ENCODE measurements at regions not wholly inside any gene's neighbourhood (a gene's known extent, or its start where the extent isn't known, plus 50 kb on each side); places are given as distances from the start of the nearest gene placed in this dataset.
A peak's percentile ranks its signal among the peaks of the same experiment; 100 is the strongest.

- Histone ChIP-seq H3K36me3 (ENCODE audit: low read depth, low read length) (no peaks in the 10 kb centered on the region; the same call in 1 of the 2 replicates), H4K20me1 (ENCODE audit: low read length) (no peaks in the 10 kb centered on the region), H2AFZ (ENCODE audit: low read length) (peak overlapping the region; percentile 26; the same call in 1 of the 2 replicates), H3K79me2 (ENCODE audit: low read length) (no peaks in the 10 kb centered on the region), H3K4me2 (ENCODE audit: low read length) (peak overlapping the region; percentile 41), H3F3A (ENCODE audit: low read length, unreplicated experiment) (no peaks in the 10 kb centered on the region), H3K4me1 (ENCODE audit: insufficient read depth, low read length) (peaks cover 16% of the 10 kb centered on the region), H3K9ac (ENCODE audit: low read length) (no peak overlapping the region), H3K27ac (ENCODE audit: low read length) (peak overlapping the region; percentile 54), H3K9me2 (replicated peaks; ENCODE audit: low read length) (no peaks in the 10 kb centered on the region), H3K9me3 (ENCODE audit: low read length) (no peaks in the 10 kb centered on the region), H3K27me3 (ENCODE audit: low read length) (no peaks in the 10 kb centered on the region), H3K4me3 (ENCODE audit: low read length) (no peak overlapping the region)
- intact Hi-C loops (cut with micrococcal nuclease), result loop anchor here (5.0 kb wide), 2 partner anchors 110 to 505 kb away; no protein-coding TSS in a partner anchor
- CTCF ChIA-PET, result no interaction called here
- TF ChIP-seq EZH2 (IDR thresholded peaks at IDR 0.05; ENCODE audit: low read length, unreplicated experiment) (no peak), EZH2phosphoT487 (IDR thresholded peaks at IDR 0.05; ENCODE audit: borderline replicate concordance, low read length) (no peak)
- TF ChIP-seq, protein P1, sequence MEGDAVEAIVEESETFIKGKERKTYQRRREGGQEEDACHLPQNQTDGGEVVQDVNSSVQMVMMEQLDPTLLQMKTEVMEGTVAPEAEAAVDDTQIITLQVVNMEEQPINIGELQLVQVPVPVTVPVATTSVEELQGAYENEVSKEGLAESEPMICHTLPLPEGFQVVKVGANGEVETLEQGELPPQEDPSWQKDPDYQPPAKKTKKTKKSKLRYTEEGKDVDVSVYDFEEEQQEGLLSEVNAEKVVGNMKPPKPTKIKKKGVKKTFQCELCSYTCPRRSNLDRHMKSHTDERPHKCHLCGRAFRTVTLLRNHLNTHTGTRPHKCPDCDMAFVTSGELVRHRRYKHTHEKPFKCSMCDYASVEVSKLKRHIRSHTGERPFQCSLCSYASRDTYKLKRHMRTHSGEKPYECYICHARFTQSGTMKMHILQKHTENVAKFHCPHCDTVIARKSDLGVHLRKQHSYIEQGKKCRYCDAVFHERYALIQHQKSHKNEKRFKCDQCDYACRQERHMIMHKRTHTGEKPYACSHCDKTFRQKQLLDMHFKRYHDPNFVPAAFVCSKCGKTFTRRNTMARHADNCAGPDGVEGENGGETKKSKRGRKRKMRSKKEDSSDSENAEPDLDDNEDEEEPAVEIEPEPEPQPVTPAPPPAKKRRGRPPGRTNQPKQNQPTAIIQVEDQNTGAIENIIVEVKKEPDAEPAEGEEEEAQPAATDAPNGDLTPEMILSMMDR (conservative IDR thresholded peaks at IDR 0.05; ENCODE audit: low read depth, low read length), result no peak
- peak; percentile 94 for ATAC-seq
- peak; percentile 84 for DNase-seq
- BruUV-seq (replicated peaks), result no TSS peak
- POLR2A ChIA-PET (ENCODE audit: unreplicated experiment), result no interaction called here
Observed at GRCh38 chr6:148146717-148147462, 195.7 kb upstream of the SASH1 start.

- intact Hi-C loops (cut with micrococcal nuclease), result loop anchor here (5.0 kb wide), 2 partner anchors 110 to 505 kb away; no protein-coding TSS in a partner anchor
- H3K9me2 ChIP-seq (replicated peaks; ENCODE audit: low read length), result no peaks in the 10 kb centered on the region
- H3K4me1 ChIP-seq (ENCODE audit: insufficient read depth, low read length), result peaks cover 16% of the 10 kb centered on the region
- ChIA-PET CTCF (no interaction called here), POLR2A (ENCODE audit: unreplicated experiment) (no interaction called here)
- ATAC-seq (no peak), DNase-seq (no peak)
- H3K9ac ChIP-seq (ENCODE audit: low read length), result no peak overlapping the region
- H4K20me1 ChIP-seq (ENCODE audit: low read length), result no peaks in the 10 kb centered on the region
- H3K36me3 ChIP-seq (ENCODE audit: low read depth, low read length), result no peaks in the 10 kb centered on the region; the same call in 1 of the 2 replicates
- no peaks in the 10 kb centered on the region for H3K79me2 ChIP-seq (ENCODE audit: low read length)
- no peak overlapping the region for H3K4me2 ChIP-seq (ENCODE audit: low read length)
- H3K9me3 ChIP-seq (ENCODE audit: low read length), result no peaks in the 10 kb centered on the region
- no peak overlapping the region for H2AFZ ChIP-seq (ENCODE audit: low read length)
- no TSS peak for BruUV-seq (replicated peaks)
- TF ChIP-seq, protein P1 (conservative IDR thresholded peaks at IDR 0.05; ENCODE audit: low read depth, low read length), result no peak
- TF ChIP-seq EZH2 (IDR thresholded peaks at IDR 0.05; ENCODE audit: low read length, unreplicated experiment) (no peak), EZH2phosphoT487 (IDR thresholded peaks at IDR 0.05; ENCODE audit: borderline replicate concordance, low read length) (no peak)
- H3F3A ChIP-seq (ENCODE audit: low read length, unreplicated experiment), result no peaks in the 10 kb centered on the region
- H3K27ac ChIP-seq (ENCODE audit: low read length), result peak overlapping the region; percentile 54
- no peak overlapping the region for H3K4me3 ChIP-seq (ENCODE audit: low read length)
- H3K27me3 ChIP-seq (ENCODE audit: low read length), result no peaks in the 10 kb centered on the region
Observed at GRCh38 chr6:148147463-148147830, 195.2 kb upstream of the SASH1 start.

Measured in PC-3 (cell line).